Erythroblast (primary cell): ENCODE measurements at regions not wholly inside any gene's neighbourhood (a gene's known extent, or its start where the extent isn't known, plus 50 kb on each side); places are given as distances from the start of the nearest gene placed in this dataset.
"Not testable (repeated sequence)": the region's sequence is repeated elsewhere in the genome, so short reads cannot be mapped to it uniquely, and the experiment has no call there.

Source experiments
- DNase-seq, 2 experiments: peaks; one replicate each; lab custom pipeline; 2025; lab: John Stamatoyannopoulos, UW
- GATA1 ChIP-seq: IDR thresholded peaks from 2 replicates; pipeline ENCODE4 v1.6.1; 2011; ENCODE audit warnings: low read depth, mild to moderate bottlenecking, control low read depth, low read length, moderate library complexity
- POLR2A ChIP-seq: IDR thresholded peaks from 2 replicates; pipeline ENCODE4 v1.6.1; 2011; ENCODE audit warnings: mild to moderate bottlenecking, low read length

DNA sequence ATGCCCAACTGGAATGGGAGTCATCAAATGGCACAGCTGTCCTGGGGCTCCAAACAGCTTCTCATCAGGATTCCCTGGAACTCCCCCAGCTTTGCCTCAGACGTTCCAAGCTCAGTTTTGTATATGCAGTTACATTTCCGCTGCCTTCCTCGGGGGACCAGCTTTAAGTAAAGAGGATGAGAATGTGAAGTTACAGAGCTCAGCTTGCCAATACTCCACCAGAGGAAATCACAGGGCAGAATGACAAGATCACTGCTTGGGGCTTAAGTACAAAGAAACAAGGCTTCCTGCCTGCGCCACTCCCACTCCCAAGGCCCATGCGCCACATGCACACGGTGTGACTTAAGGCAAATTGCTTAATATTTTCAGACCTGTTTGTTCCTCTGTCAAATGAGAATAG, 272.4 kb upstream of the CDH11 start:
- TF ChIP-seq POLR2A (no peak), GATA1 (no peak)
- no peak for DNase-seq

DNA sequence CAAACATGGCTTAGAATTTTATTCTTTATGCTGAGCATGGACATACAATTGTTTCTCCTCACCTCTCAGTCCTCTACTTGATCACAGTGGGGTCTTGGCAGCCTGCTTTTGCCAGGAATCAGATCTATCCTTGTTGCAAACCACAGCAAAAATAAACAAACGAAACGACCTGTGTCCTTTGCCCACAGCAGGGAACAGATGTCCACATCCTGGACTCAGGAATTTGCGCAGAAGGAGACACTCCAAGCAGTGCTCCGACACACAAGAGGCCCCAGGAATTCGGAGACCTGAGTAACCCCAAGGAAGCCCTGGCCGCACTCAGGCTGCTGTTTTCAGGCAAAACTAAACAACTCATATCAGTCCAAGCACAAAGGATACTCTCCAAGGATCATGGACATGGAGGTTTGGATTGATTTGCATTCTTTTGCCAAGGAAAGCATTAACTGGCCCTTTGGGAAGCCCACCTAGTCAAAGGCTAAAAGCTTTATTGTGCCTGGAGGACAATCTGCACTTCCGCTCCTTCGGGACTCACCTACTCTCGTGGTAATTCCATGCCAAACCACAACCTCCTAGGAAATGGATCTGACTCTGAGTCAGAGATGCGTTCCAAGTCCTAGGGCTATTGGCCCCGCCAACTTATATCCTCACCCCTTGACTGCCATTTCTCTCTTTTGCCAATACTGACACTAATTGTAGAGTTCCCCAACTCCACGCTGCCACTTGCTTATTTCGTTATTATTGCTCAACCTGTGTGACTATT, 271.1 kb upstream of the CDH11 start:
- no peak for DNase-seq
- no peak for TF ChIP-seq POLR2A
- no peak for TF ChIP-seq GATA1

DNA sequence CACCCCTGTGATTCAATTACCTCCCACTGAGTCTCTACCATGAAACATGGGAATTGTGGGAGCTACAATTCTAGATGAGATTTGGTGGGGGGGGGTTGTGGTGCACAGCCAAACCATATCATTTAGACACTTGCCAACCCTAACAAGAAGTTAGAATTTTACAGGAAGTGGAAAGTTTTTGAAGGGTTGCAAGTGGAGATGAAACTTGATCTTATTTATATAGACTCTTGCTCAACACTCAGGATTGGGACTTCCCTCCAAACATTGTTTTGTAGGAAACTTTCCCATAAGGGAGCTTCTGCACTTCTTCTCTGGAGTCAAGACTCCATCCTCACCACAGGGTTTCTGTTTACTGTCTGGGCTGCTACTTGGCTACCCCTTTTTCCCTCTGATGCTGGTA, 266.7 kb upstream of the CDH11 start:
- no peak for DNase-seq
- TF ChIP-seq GATA1 (no peak), POLR2A (no peak)

DNA sequence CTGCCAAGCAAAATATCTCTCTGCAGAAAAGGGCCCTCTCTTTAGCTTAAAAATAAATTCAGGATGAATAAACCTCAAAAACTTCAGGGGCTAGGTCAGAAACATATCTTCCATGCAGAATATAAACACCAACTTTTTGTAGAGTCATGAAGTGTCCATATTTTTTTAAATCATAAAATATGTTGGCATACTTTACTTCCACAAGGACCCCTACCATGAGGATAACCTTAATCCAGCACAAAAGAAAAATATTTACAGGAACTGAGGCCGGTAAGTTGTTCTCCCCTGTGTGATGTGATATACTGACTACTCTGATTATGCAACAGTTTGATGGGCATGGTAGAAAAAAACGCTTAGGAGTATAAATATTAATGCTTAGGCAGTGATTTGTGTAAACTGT, 264.8 kb upstream of the CDH11 start:
- no peak for TF ChIP-seq POLR2A
- no peak for TF ChIP-seq GATA1
- DNase-seq: no peak

DNA sequence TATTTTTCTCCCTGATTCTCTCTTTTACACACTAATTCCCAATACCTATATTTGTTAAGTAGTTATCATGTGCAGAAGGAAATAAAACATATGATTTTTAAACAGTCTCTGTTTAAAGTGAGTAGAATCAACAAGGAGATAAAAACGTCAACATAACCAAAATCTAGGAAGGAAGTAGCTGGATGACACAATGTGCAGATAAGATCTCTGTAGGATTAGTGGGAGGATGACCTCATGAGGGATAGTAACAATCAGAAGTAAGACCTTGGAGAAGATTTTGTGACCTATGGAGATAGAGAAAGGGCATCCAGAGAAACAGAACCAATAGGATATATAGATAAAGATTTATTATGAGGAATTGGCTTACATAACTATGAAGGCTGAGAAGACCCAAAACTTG, 262.6 kb upstream of the CDH11 start:
- TF ChIP-seq POLR2A (no peak), GATA1 (no peak)

DNA sequence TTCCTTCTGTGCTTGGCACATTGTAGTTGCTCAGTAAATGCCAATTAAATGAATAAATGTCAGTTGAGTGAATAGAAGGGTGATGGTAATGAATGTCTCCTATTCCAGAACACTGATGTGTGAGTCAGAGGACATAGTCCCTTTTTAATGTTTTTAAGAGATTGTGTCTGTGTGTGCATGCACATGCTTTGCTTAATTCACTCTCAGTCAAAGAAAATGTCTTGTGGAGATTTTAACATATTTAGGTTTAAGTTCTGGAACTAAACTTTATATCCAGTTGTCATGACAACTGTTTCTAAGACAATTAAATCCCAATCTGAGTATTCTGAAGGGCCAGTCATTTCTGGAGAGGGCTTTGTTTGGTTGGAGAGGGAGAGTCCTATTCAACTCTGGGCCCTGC, 255.3 kb upstream of the CDH11 start:
- TF ChIP-seq POLR2A: no peak
- TF ChIP-seq GATA1: no peak
- DNase-seq: no peak

More for the DNA sequence above, 262.6 kb upstream of the CDH11 start:
- DNase-seq: no peak

DNA sequence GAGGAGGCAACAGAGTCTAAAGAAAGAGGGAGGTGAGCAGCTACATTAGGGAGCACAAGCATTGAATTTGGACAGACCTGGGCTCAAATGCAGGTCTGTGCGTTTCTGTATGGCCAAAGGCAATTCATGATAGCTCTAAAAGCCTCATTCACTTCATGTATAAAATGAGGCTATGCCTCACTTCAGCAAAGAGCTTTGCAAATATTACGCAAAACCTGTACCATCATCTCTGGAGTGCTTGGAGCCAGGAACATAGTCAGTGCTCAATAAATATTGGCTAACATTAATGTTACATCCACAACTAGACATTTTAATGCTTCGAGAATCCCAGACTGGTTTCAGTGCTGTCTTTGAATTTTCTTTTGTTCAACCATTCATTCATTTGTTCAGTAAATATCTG, 254.7 kb upstream of the CDH11 start:
- no peak for DNase-seq
- TF ChIP-seq GATA1 (no peak), POLR2A (no peak)

DNA sequence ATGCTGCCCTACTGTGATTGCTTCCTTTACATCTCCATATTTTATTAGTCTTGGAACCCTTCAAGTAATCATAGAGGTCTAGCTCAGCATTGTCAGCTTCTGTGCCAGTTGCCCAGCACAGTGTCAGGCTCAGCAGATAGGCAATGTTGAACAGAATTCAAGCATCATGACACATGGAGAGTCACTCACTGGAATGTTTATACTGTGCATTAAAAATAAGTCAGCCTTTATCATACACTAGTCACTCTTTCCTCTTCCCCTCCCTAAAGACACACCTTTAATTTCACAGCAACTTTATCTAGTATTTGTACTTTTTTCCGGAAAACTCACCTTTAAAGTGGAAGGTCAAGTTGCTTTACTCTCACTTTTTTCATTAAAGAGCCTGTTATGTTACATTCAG, 253.8 kb upstream of the CDH11 start:
- TF ChIP-seq GATA1 (no peak), POLR2A (no peak)
- DNase-seq: no peak

DNA sequence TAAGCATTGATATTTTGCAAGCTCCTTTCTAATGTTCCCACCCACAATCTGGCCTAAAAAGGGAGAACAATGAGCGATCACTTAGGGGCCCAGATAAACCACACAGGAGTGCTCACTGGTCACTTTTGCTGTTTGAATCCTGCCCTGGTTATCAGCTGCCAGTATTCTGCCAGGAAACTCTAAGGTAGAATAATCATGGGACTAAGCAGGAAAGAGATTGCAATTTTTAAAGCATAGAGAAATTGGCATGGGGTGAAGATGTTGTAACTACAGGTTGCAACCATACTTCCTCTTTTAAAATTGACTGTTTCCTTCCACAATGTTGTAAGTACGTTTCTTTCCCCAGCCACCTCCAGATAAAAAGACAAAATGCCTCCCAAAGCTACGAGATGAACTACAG, 251.2 kb upstream of the CDH11 start:
- no peak for TF ChIP-seq POLR2A
- no peak for TF ChIP-seq GATA1
- no peak for DNase-seq

DNA sequence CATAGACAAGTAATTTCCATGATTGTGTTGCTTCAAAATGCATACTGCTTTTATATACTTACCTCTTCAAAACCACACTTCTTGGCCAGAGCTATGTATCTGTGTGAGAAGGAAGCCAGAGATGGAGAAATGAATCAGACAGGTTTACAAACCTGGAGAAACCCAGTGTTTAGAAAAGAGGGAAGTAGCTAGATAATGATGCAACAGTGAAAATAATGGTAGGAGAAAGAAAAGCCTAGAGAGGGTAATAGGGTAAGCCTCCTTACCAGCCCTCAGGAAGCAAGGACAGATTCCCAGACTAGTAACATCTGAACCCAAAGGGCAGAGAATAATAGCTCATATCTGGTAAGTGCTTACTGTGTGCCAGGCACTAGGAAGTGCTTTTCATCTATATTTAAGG, 250.3 kb upstream of the CDH11 start:
- TF ChIP-seq POLR2A: no peak
- no peak for TF ChIP-seq GATA1
- DNase-seq: no peak

DNA sequence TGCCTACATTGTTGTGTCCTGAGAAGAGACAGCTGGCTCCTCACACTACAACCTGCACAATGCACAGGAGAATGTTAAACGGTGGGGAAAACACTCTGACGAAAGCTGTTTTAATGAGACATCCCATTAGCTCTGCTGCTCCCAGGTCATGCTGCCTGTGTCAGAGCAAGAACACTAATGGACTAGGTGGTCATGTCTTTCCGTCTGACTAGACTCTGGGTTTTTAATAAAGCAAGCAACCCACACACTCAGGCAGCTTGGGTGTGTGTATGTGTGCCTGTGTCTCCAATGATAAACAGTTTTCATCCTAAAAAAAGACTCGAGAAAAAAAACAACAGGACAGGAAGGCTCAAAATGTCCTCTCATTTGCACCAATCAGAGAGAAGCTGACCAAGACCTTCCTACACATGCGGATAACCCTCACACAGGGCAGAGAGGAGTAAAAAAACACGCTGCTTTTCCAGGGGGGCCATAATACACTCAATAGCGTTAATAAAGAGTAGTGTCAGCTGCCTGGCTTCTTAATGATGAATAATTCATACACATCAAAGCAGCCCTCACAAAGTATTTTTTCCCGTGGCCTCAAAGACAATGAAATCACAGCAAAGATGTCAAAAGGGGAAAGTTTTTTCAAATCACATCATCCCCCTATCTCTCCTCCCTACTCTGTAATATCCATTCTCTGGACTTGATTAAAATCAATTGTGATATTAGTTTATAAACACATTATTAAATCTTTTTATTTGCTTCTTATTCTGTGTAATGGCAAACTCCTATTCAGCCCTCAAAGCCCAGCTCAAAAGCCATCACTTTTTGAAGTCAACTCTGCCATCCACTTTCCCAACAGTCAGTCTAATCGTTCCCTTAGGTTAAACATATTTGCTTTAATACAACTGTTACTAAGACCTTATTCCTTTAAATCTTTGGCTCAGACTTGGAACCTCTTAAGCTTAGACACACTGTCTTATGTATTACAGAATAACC, 244.2 kb upstream of the CDH11 start:
- DNase-seq: no peak
- TF ChIP-seq GATA1 (no peak), POLR2A (no peak)

DNA sequence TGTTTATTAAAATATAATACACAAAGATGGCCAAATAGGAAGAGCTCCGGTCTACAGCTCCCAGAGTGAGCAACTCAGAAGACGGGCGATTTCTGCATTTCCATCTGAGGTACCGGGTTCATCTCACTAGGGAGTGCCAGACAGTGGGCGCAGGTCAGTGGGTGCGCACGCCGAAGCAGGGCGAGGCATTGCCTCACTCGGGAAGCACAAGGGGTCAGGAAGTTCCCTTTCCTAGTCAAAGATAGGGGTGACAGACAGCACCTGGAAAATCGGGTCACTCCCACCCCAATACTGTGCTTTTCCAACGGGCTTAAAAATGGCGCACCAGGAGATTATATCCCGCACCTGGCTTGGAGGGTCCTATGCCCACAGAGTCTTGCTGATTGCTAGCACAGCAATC, 234.9 kb upstream of the CDH11 start:
- not testable (repeated sequence) for DNase-seq

DNA sequence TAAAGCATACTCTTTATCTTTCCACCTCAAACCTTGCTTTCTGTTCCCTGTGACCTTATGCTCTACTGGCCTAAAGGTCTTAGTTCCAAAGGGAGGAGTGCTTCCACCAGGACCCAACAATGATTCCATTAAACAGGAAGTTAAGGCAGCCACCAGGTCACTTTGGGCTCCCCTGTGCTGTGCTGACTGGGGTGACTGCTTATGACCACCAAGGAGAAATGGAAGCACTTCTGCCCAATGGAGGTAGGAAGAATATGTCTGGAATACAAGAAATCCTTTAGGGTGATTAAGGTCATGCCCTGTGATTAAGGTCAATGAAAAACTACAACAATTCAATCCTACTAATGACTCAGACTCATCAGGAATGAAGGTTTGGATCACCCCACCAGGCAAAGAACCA, 233.8 kb upstream of the CDH11 start:
- TF ChIP-seq POLR2A: no peak
- no peak for TF ChIP-seq GATA1

DNA sequence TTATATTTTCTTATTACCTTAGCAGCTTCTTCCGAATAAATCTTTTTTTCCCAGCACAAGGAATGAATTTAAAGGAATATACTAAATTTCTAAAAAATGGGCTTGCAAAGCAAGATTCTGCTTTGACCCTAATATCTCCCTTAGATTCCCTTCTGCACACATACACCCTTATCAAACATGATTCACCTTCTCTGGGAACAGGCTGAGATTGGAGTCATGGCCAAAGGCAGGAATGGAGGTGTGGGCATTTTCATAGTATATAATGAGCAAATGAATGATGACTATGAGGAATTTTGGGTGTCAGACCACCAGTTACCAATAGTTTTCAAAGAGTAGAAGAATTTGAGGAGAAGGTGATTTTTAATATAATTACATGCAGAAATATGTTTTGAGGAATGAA, 231.3 kb upstream of the CDH11 start:
- DNase-seq: no peak
- TF ChIP-seq POLR2A (no peak), GATA1 (no peak)

More for the DNA sequence above, 233.8 kb upstream of the CDH11 start:
- no peak for DNase-seq

DNA sequence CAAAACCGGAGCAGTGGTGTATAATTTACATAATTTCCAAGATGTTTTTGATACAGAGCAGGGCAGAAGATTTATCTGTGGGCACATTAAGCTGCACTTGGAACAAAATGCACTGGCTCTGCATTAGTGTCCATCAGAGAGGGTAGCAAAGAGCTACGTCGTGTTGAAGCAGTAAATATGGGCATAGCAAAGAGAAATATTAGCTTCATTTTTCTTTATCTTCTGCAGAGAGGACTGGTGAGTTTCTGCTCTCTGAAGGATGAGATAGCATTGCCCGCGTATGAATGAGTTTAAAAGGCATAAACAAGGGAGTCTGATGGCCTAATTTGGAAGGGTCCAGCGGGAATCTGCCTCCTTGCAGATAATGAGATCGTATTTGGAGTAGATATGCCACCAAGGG, 227.8 kb upstream of the CDH11 start:
- TF ChIP-seq POLR2A (no peak), GATA1 (no peak)
- no peak for DNase-seq
